Duodenal mucosa (tissue), 2 donors: ENCODE measurements at regions not wholly inside any gene's neighbourhood (a gene's known extent, or its start where the extent isn't known, plus 50 kb on each side); places are given as distances from the start of the nearest gene placed in this dataset.

Experiments
- H3K27ac ChIP-seq: one replicate; pipeline ENCODE4 v1.7.0; 2013; ENCODE audit warnings: low read depth, low read length
- H3K27me3 ChIP-seq, 2 donors: one replicate each; pipeline ENCODE4 v1.7.0; 2013; ENCODE audit warnings: low read length in 2 of 2, control low read depth in 1 of 2; ENCODE audit not compliant: insufficient read depth in 2 of 2, control insufficient read depth in 1 of 2
- H3K36me3 ChIP-seq, 2 donors: one replicate each; pipeline ENCODE4 v1.7.0; 2013; ENCODE audit warnings: low read length in 2 of 2, control low read depth in 1 of 2; ENCODE audit not compliant: insufficient read depth in 2 of 2, control insufficient read depth in 1 of 2
- H3K4me1 ChIP-seq, 2 donors: one replicate each; pipeline ENCODE4 v1.7.0; 2013; ENCODE audit warnings: low read length in 2 of 2, control low read depth in 1 of 2; ENCODE audit not compliant: insufficient read depth in 2 of 2, control insufficient read depth in 1 of 2
- H3K4me3 ChIP-seq, 2 donors: one replicate each; pipeline ENCODE4 v1.7.0; 2013; ENCODE audit warnings: low read length in 2 of 2, low read depth in 1 of 2
- H3K9ac ChIP-seq, 2 donors: one replicate each; pipeline ENCODE4 v1.7.0; 2013; ENCODE audit warnings: low read length in 2 of 2, low read depth in 1 of 2
- H3K9me3 ChIP-seq, 2 donors: one replicate each; pipeline ENCODE4 v1.7.0; 2013; ENCODE audit warnings: low read length in 2 of 2, control low read depth in 1 of 2; ENCODE audit not compliant: control insufficient read depth in 1 of 2

- Histone ChIP-seq H3K27me3 (no peaks in the 10 kb centered on the region), H3K27ac (no peak overlapping the region), H3K4me1 (no peaks in the 10 kb centered on the region), H3K9me3 (peaks cover 0 to 3% of the 10 kb centered on the region in 2 donors), H3K36me3 (no peaks in the 10 kb centered on the region), H3K9ac (no peak overlapping the region), H3K4me3 (no peak overlapping the region)
These were observed 106.8 kb upstream of the LUZP2 start for GRCh38 chr11:24390016-24390415.

DNA sequence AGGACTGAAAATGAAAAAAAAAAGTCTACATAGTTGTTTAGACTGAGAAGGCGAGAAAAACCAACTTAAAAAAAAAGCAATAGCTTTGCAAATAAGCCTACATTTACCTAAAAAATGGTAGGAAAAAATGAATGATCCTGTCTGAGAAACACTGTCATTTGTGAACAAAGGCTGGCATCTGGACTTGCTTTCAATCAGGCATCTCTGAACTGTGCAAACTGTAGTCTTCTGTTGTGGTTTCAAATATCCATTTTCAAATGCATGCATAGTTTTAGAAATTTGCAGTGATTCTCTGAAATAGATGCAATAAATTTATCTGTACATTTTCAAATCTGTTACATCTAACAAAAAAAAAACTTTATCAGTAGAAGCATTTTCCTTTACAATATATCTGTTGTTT, 106.1 kb upstream of the LUZP2 start:
- Histone ChIP-seq H3K27me3 (no peaks in the 10 kb centered on the region), H3K36me3 (no peaks in the 10 kb centered on the region), H3K4me3 (no peak overlapping the region), H3K27ac (no peak overlapping the region), H3K4me1 (no peaks in the 10 kb centered on the region), H3K9me3 (peaks cover 0 to 3% of the 10 kb centered on the region in 2 donors), H3K9ac (no peak overlapping the region)

- H3K4me1 ChIP-seq = no peaks in the 10 kb centered on the region
- H3K27me3 ChIP-seq = no peaks in the 10 kb centered on the region
- no peaks in the 10 kb centered on the region for H3K36me3 ChIP-seq
- H3K27ac ChIP-seq = no peak overlapping the region
- H3K9ac ChIP-seq = no peak overlapping the region
- no peak overlapping the region for H3K4me3 ChIP-seq
- H3K9me3 ChIP-seq = peaks cover 0 to 3% of the 10 kb centered on the region in 2 donors
These were observed 105.7 kb upstream of the LUZP2 start for GRCh38 chr11:24391167-24391566.

DNA sequence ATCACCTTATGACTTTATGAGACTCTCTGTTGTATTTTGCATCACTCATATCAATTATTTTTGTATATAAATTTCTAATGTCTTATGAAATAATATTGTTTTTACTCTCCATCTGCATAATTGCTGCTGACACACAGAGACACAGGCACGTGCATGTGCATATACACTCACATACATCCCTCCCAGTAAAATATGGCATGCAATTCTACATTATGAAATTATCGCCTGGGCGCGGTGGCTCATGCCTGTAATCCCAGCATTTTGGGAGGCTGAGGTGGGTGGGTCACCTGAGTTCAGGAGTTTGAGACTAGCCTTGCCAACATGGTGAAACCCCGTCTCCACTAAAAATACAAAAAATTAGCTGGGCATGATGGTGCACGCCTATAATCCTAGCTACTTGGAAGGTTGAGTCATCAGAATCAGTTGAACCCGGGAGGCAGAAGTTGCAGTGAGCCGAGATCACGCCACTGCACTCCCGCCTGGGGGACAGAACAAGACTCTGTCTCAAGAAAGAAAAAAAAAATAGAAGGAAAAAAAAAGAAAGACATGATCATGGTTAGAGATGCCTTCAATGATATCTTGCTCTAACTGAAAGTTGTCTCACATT, 96.7 kb upstream of the LUZP2 start:
- H3K9me3 ChIP-seq = no peaks in the 10 kb centered on the region
- no peaks in the 10 kb centered on the region for H3K36me3 ChIP-seq
- no peak overlapping the region for H3K4me3 ChIP-seq
- H3K27ac ChIP-seq = no peak overlapping the region
- H3K9ac ChIP-seq = no peak overlapping the region
- no peaks in the 10 kb centered on the region for H3K27me3 ChIP-seq
- no peaks in the 10 kb centered on the region for H3K4me1 ChIP-seq

DNA sequence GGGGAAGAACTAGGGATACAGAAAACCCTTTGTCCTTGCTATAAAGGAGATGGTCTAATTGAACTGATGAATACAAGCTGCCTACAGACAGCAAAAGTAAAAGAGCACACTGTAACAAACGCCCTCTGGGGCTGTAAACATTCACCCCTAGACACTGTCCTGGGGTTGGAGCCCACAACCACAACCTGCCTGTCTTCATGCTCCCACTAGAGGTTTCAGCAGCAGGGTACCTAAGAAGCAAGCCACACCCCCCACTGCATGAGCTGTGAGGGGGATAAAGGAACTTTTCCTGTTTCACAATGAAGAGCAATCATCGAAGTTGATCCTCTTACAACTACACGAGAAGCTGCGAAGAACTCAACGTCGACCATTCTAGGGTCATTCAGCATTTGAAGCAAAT, 90.5 kb upstream of the LUZP2 start:
- no peaks in the 10 kb centered on the region for H3K9me3 ChIP-seq
- no peak overlapping the region for H3K27ac ChIP-seq
- H3K9ac ChIP-seq = no peak overlapping the region
- H3K36me3 ChIP-seq = no peaks in the 10 kb centered on the region
- H3K27me3 ChIP-seq = no peaks in the 10 kb centered on the region
- no peaks in the 10 kb centered on the region for H3K4me1 ChIP-seq
- H3K4me3 ChIP-seq = no peak overlapping the region

DNA sequence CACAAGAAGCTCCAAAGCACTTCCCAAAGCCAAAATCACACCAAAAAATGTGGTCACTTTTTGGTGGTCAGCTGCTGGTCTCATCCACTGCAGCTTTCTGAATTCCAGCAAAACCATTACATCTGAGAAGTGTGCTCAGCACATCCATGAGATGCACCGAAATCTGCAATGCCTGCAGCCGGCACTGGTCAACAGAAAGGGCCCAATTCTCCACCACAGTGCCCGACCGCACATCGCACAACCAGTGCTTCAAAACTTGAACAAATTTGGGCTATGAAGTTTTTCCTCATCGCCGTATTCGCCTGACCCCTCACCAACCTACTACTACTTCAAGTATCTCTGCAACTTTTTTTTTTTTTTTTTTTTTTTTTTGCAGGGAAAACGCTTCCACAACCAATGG, 89.9 kb upstream of the LUZP2 start:
- Histone ChIP-seq H3K27me3 (no peaks in the 10 kb centered on the region), H3K36me3 (no peaks in the 10 kb centered on the region), H3K4me1 (no peaks in the 10 kb centered on the region)

GRCh38 chr11:24407733-24408132, 89.1 kb upstream of the LUZP2 start:
- Histone ChIP-seq H3K4me3 (no peak overlapping the region), H3K36me3 (no peaks in the 10 kb centered on the region), H3K4me1 (no peaks in the 10 kb centered on the region), H3K9ac (no peak overlapping the region), H3K9me3 (no peaks in the 10 kb centered on the region), H3K27ac (no peak overlapping the region), H3K27me3 (no peaks in the 10 kb centered on the region)

More for the DNA sequence above, 89.9 kb upstream of the LUZP2 start:
- Histone ChIP-seq H3K4me3 (no peak overlapping the region), H3K9me3 (no peaks in the 10 kb centered on the region), H3K9ac (no peak overlapping the region), H3K27ac (no peak overlapping the region)

DNA sequence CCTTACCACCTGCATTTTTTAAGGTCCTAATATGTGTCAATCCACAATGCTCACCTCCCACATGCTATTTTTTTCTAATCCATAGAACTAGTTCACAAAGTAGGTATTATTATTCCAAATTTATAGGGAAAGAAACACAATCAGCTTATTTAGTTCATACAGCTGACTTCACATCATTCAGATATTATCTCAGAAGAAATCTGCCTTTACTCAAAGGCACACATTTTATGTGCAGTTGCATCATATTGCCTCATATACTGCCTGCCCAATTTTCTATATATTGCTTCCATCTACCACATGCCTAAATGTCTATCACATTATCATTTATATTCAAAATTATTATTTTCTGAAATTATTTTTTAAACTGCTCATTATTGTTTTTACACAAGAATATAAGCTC, 88.7 kb upstream of the LUZP2 start:
- Histone ChIP-seq H3K9me3 (no peaks in the 10 kb centered on the region), H3K4me3 (no peak overlapping the region), H3K9ac (no peak overlapping the region), H3K36me3 (no peaks in the 10 kb centered on the region), H3K27ac (no peak overlapping the region), H3K4me1 (no peaks in the 10 kb centered on the region), H3K27me3 (no peaks in the 10 kb centered on the region)

DNA sequence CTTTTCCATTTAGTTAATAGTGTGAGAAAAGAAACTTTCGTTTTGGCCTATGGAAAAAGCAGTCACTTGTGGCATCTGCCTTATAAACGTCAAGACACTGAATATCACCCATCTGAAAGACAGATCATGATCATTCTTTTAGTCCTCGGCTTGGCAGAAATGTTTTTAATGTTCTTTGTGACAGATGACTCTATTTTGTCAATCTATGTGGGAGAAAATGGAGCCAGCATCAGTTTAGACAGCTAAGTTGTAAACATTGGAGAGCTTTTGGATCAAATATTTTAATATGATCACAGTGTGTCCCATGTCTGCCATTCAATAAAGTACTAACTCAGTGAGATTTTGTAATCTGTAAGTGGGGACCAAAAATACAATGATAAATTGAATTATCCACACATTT, 85.1 kb upstream of the LUZP2 start:
- Histone ChIP-seq H3K9me3 (peaks cover 0 to 5% of the 10 kb centered on the region in 2 donors), H3K27ac (no peak overlapping the region), H3K36me3 (no peaks in the 10 kb centered on the region), H3K27me3 (no peaks in the 10 kb centered on the region), H3K4me3 (no peak overlapping the region), H3K9ac (no peak overlapping the region), H3K4me1 (no peaks in the 10 kb centered on the region)

- no peaks in the 10 kb centered on the region for H3K27me3 ChIP-seq
- peaks cover 0 to 5% of the 10 kb centered on the region in 2 donors for H3K9me3 ChIP-seq
- H3K4me1 ChIP-seq = no peaks in the 10 kb centered on the region
- no peak overlapping the region for H3K27ac ChIP-seq
- H3K4me3 ChIP-seq = no peak overlapping the region
- H3K9ac ChIP-seq = no peak overlapping the region
- H3K36me3 ChIP-seq = no peaks in the 10 kb centered on the region
These were observed 84.1 kb upstream of the LUZP2 start for GRCh38 chr11:24412722-24413121.

DNA sequence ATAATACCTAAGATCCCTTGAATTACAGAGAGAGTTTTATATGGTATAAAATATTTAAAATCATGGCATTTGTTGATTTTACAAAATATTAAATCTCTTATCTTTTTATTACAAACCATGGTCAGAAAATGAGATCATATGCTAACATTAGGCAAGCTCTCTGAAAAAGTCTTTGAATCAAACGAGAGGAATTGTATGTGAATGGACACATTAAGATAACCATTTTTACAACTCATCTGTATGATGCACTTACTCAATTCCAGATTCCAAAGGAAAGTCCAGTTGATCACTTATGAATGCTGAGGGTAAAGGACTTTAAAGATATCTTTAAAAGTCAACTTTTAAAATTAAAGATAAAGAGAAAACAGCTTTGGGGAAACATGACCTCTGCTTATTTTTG, 83.5 kb upstream of the LUZP2 start:
- Histone ChIP-seq H3K9me3 (peaks cover 0 to 5% of the 10 kb centered on the region in 2 donors), H3K36me3 (no peaks in the 10 kb centered on the region), H3K9ac (no peak overlapping the region), H3K27ac (no peak overlapping the region), H3K4me3 (no peak overlapping the region), H3K4me1 (no peaks in the 10 kb centered on the region), H3K27me3 (no peaks in the 10 kb centered on the region)
